Skeletal muscle tissue (tissue), 3 donors: ENCODE measurements at regions not wholly inside any gene's neighbourhood (a gene's known extent, or its start where the extent isn't known, plus 50 kb on each side); places are given as distances from the start of the nearest gene placed in this dataset.

Source experiments
- H3K27ac ChIP-seq: one replicate; pipeline ENCODE4 v1.7.0; 2013; ENCODE audit warnings: mild to moderate bottlenecking, low read depth, low read length, inconsistent platforms
- H3K27me3 ChIP-seq, 3 donors: one replicate each; pipeline ENCODE4 v1.7.0; 2013; ENCODE audit warnings: low read length in 3 of 3; ENCODE audit not compliant: control insufficient read depth in 3 of 3, insufficient read depth in 3 of 3
- H3K36me3 ChIP-seq, 3 donors: one replicate each; pipeline ENCODE4 v1.7.0; 2013; ENCODE audit warnings: low read length in 3 of 3; ENCODE audit not compliant: control insufficient read depth in 3 of 3, insufficient read depth in 3 of 3
- H3K4me1 ChIP-seq, 3 donors: one replicate each; pipeline ENCODE4 v1.7.0; 2013; ENCODE audit warnings: low read length in 3 of 3, mild to moderate bottlenecking in 3 of 3; ENCODE audit not compliant: control insufficient read depth in 3 of 3, insufficient read depth in 3 of 3
- H3K4me3 ChIP-seq, 3 donors: one replicate each; pipeline ENCODE4 v1.7.0; 2013; ENCODE audit warnings: low read length in 3 of 3
- H3K9ac ChIP-seq, 3 donors: one replicate each; pipeline ENCODE4 v1.7.0; 2013; ENCODE audit warnings: low read length in 3 of 3, mild to moderate bottlenecking in 3 of 3, moderate library complexity in 2 of 3, low read depth in 1 of 3
- H3K9me3 ChIP-seq, 3 donors: one replicate each; pipeline ENCODE4 v1.7.0; 2013; ENCODE audit warnings: low read length in 3 of 3; ENCODE audit not compliant: control insufficient read depth in 3 of 3
- donor health status: Osteomylitis.

- no peaks in the 10 kb centered on the region for H3K4me1 ChIP-seq
- no peaks in the 10 kb centered on the region for H3K36me3 ChIP-seq
- peaks cover 0 to 8% (median 6%) of the 10 kb centered on the region in 3 donors for H3K27me3 ChIP-seq
- no peak overlapping the region for H3K9ac ChIP-seq
- H3K4me3 ChIP-seq = no peak overlapping the region
- H3K27ac ChIP-seq = no peak overlapping the region
- peaks cover 0 to 10% (median 4%) of the 10 kb centered on the region in 3 donors for H3K9me3 ChIP-seq
Measured at GRCh38 chr2:10984418-10985135, 72.8 kb downstream of the KCNF1 start.

GRCh38 chr2:10985260-10985659, 73.5 kb downstream of the KCNF1 start:
- no peak overlapping the region for H3K27ac ChIP-seq
- H3K9me3 ChIP-seq = peaks cover 0 to 10% (median 4%) of the 10 kb centered on the region in 3 donors
- H3K9ac ChIP-seq = no peak overlapping the region
- no peaks in the 10 kb centered on the region for H3K4me1 ChIP-seq
- peaks cover 0 to 8% (median 6%) of the 10 kb centered on the region in 3 donors for H3K27me3 ChIP-seq
- no peaks in the 10 kb centered on the region for H3K36me3 ChIP-seq
- no peak overlapping the region for H3K4me3 ChIP-seq

- Histone ChIP-seq H3K27me3 (peaks cover 5 to 8% (median 6%) of the 10 kb centered on the region in 3 donors), H3K9ac (no peak overlapping the region), H3K36me3 (no peaks in the 10 kb centered on the region), H3K27ac (no peak overlapping the region), H3K4me1 (no peaks in the 10 kb centered on the region), H3K9me3 (peaks cover 0 to 10% (median 4%) of the 10 kb centered on the region in 3 donors), H3K4me3 (no peak overlapping the region)
Measured at GRCh38 chr2:10985901-10986535, 74.3 kb downstream of the KCNF1 start.

DNA sequence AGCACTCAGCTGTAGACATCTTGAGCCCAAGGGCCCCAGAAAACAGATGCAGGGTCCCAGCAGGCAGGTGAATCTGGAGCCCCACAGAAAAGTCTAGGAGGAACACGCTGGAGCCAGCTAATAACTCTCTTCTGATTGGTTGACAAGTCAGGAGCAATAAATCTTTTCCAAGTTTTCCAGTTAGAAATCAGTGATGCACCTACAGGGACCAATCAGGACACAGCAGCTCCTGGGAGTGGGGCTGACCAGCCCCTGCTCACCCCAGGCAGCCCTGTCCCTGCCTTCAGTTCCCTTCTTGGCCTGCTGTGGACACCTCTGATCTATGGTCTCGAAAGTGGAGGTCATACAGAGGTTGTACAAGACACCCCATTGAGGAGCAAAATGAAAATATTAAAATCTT, 75.7 kb downstream of the KCNF1 start:
- Histone ChIP-seq H3K4me3 (no peak overlapping the region), H3K36me3 (no peaks in the 10 kb centered on the region)

DNA sequence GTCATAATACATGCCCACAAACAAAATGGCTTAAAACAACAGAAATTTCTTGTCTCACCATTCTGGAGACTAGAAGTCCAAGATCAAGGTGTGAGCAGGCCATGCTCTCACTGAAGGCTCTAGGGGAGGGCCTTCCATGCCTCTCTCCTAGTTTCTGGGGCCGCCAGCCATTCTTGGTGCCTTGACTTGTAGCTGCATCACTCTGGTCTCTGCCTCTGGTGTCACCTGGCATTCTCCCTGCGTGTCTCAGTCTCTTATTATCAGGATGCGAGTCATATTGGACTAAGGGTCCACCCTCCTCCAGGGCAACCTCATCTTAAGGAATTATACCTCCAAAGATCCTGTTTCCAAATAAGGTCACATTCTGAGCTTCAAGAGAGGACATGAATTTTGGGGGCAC, 76.1 kb downstream of the KCNF1 start:
- Histone ChIP-seq H3K27ac (no peak overlapping the region), H3K4me3 (no peak overlapping the region), H3K27me3 (peaks cover 6 to 10% (median 8%) of the 10 kb centered on the region in 3 donors), H3K9me3 (peaks cover 0 to 10% (median 4%) of the 10 kb centered on the region in 3 donors), H3K36me3 (no peaks in the 10 kb centered on the region), H3K4me1 (no peaks in the 10 kb centered on the region), H3K9ac (no peak overlapping the region)

More for the DNA sequence above, 75.7 kb downstream of the KCNF1 start:
- peaks cover 0 to 10% (median 4%) of the 10 kb centered on the region in 3 donors for H3K9me3 ChIP-seq
- H3K27me3 ChIP-seq = peaks cover 6 to 10% (median 8%) of the 10 kb centered on the region in 3 donors
- no peaks in the 10 kb centered on the region for H3K4me1 ChIP-seq
- H3K9ac ChIP-seq = no peak overlapping the region
- H3K27ac ChIP-seq = no peak overlapping the region

- Histone ChIP-seq H3K27ac (no peak overlapping the region), H3K27me3 (peaks cover 2 to 10% (median 4%) of the 10 kb centered on the region in 3 donors), H3K9me3 (no peaks in the 10 kb centered on the region), H3K4me3 (no peak overlapping the region), H3K36me3 (no peaks in the 10 kb centered on the region), H3K4me1 (no peaks in the 10 kb centered on the region), H3K9ac (no peak overlapping the region)
Measured at GRCh38 chr2:10989151-10989550, 77.4 kb downstream of the KCNF1 start.

DNA sequence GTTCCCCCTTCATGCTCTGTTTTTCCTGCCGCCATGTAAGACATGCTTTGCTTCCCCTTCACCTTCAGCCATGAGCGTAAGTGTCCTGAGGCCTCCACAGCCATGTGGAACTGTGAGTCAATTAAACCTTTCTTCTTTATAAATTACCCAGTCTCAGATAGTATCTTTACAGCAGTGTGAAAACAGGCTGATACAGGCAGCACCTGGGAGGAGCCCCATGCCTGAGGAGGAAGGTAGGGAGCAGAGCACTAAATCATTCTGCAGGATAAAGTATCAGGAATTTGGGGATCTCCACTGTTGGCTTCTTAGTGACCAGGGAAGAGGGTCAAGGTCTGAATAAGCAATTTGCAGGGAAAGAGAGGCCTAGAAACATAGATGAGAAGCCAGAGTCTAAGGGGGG, 78.0 kb downstream of the KCNF1 start:
- Histone ChIP-seq H3K9me3 (no peaks in the 10 kb centered on the region), H3K27ac (no peak overlapping the region), H3K4me1 (no peaks in the 10 kb centered on the region), H3K27me3 (peaks cover 0 to 10% (median 2%) of the 10 kb centered on the region in 3 donors), H3K9ac (no peak overlapping the region), H3K4me3 (no peak overlapping the region), H3K36me3 (no peaks in the 10 kb centered on the region)

DNA sequence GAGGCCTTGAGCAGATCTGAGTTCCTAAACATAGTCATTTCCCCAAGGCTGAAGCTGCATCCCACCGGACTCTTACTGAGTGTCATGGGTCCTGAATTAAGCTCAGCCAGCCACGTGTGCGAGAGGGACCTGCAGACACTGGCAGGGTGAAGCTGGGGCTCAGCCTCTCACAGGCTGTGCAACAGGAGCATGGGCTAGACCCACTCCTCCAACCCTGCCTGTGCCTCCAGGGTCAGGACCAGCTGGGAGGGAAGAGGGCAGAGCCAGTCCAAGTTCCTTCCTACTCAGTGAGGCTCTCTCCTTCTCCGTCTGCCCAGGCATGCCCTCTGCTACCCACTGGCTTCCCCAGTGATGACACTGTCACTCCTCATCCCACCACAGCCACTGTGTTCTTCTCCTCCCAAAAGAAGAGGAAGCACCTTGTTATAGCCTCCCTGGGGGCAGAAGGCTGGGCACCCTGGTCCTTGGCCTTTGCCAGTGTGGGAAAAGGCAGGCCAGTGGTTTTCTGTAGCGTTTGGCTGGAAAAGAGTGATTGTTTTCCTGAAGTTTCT, 78.9 kb downstream of the KCNF1 start:
- Histone ChIP-seq H3K27ac (no peak overlapping the region), H3K27me3 (peaks cover 0 to 10% (median 2%) of the 10 kb centered on the region in 3 donors), H3K36me3 (no peaks in the 10 kb centered on the region), H3K9ac (no peak overlapping the region), H3K9me3 (no peaks in the 10 kb centered on the region), H3K4me1 (no peaks in the 10 kb centered on the region), H3K4me3 (no peak overlapping the region)

GRCh38 chr2:10992023-10992791, 80.5 kb downstream of the KCNF1 start:
- Histone ChIP-seq H3K4me3 (no peak overlapping the region), H3K36me3 (no peaks in the 10 kb centered on the region), H3K4me1 (no peaks in the 10 kb centered on the region), H3K9me3 (no peaks in the 10 kb centered on the region), H3K27me3 (peaks cover 0 to 12% (median 0%) of the 10 kb centered on the region in 3 donors), H3K9ac (no peak overlapping the region), H3K27ac (no peak overlapping the region)
